A549 (cell line): ENCODE measurements at regions not wholly inside any gene's neighbourhood (a gene's known extent, or its start where the extent isn't known, plus 50 kb on each side); places are given as distances from the start of the nearest gene placed in this dataset.

Experiments used
- CTCF ChIP-seq: fragments of >200 bp; sonication (Bioruptor Twin); formaldehyde crosslinking; IDR thresholded peaks from 3 replicates; pipeline ENCODE4 v1.5.1; 2016
- EP300 ChIP-seq, 2 experiments: fragments of >200 bp; sonication (Bioruptor Twin); formaldehyde crosslinking; IDR thresholded peaks; 2 replicates in 1 of 2; 3 replicates in 1 of 2; pipeline ENCODE4 v1.6.1; 2016 to 2017
- MAFK ChIP-seq: fragments of 450-650 bp; IDR thresholded peaks from 2 replicates; pipeline ENCODE4 v1.6.1; 2014; ENCODE audit not compliant: partially characterized antibody
- POLR2A ChIP-seq: IDR thresholded peaks from 2 replicates; pipeline ENCODE4 v1.6.1; 2012; ENCODE audit warnings: mild to moderate bottlenecking, low read length

GRCh38 chr7:22005151-22005550 is 59.5 kb upstream of the CDCA7L start:
- TF ChIP-seq CTCF (no peak), MAFK (no peak), POLR2A (no peak), EP300 (IDR thresholded peaks at IDR 0.05) (no peak)
